CD4-positive, alpha-beta T cell (primary cell): ENCODE measurements at regions not wholly inside any gene's neighbourhood (a gene's known extent, or its start where the extent isn't known, plus 50 kb on each side); places are given as distances from the start of the nearest gene placed in this dataset.

Source experiments
- ATAC-seq: fragments of 200-7000 bp; cut with Tn5 transposase; one replicate; pipeline ENCODE4 v1.10.0; 2022; ENCODE audit warnings: mild to moderate bottlenecking; ENCODE audit not compliant: poor library complexity
- CTCF ChIA-PET: fragments of 350-600 bp; sonication (Branson Sonifier 250); formaldehyde crosslinking; loops from one replicate; lab custom pipeline; 2021; ENCODE audit warnings: antibody characterized with exemption, inconsistent platforms; lab: Charles Lee
- POLR2A ChIA-PET: fragments of 350-600 bp; sonication (Branson Sonifier 250); formaldehyde crosslinking; loops from one replicate; lab custom pipeline; 2021; ENCODE audit warnings: antibody characterized with exemption, inconsistent platforms; lab: Charles Lee
- DNase-seq, 14 experiments: peaks; one replicate each; pipeline ENCODE4 v3.0.0-alpha.2; 2013 to 2020; ENCODE audit warnings: mixed read lengths in 2 of 14
- H3K27ac ChIP-seq, 2 donors: one replicate each; pipeline versions ENCODE4 v1.5.1 to v1.7.0; 2013; ENCODE audit warnings: low read length in 2 of 2, low read depth in 1 of 2, mild to moderate bottlenecking in 1 of 2
- H3K27me3 ChIP-seq, 2 experiments: 1 replicate in 1 of 2; 2 replicates in 1 of 2; pipeline versions ENCODE4 v1.6.1 to v1.7.0; 2013; ENCODE audit warnings: low read length in 2 of 2, control low read depth in 1 of 2, mild to moderate bottlenecking in 1 of 2, moderate library complexity in 1 of 2; ENCODE audit not compliant: insufficient read depth in 2 of 2, control insufficient read depth in 1 of 2
- H3K36me3 ChIP-seq: one replicate; pipeline ENCODE4 v1.6.1; 2013; ENCODE audit warnings: low read length, control low read depth; ENCODE audit not compliant: insufficient read depth
- H3K4me1 ChIP-seq: one replicate; pipeline ENCODE4 v1.6.1; 2013; ENCODE audit warnings: low read length, control low read depth; ENCODE audit not compliant: insufficient read depth
- H3K4me3 ChIP-seq: one replicate; pipeline ENCODE4 v1.5.1; 2013; ENCODE audit warnings: mild to moderate bottlenecking, low read length, moderate library complexity
- H3K9me3 ChIP-seq, 2 experiments: 1 replicate in 1 of 2; 2 replicates in 1 of 2; pipeline versions ENCODE4 v1.6.1 to v1.7.0; 2013; ENCODE audit warnings: low read length in 2 of 2, mild to moderate bottlenecking in 2 of 2, control low read depth in 1 of 2, moderate library complexity in 1 of 2; ENCODE audit not compliant: control insufficient read depth in 1 of 2, insufficient read depth in 1 of 2
- H3K27ac Mint-ChIP-seq: one replicate; pipeline ENCODE4 v1.8.0; 2020; ENCODE audit warnings: mixed read lengths
- H3K27me3 Mint-ChIP-seq: one replicate; pipeline ENCODE4 v1.8.0; 2021; ENCODE audit warnings: mixed read lengths
- H3K36me3 Mint-ChIP-seq: one replicate; pipeline ENCODE4 v1.8.0; 2021; ENCODE audit warnings: low read depth, mixed read lengths
- H3K4me1 Mint-ChIP-seq: one replicate; pipeline ENCODE4 v1.8.0; 2021; ENCODE audit warnings: low read depth, mixed read lengths
- H3K4me3 Mint-ChIP-seq: one replicate; pipeline ENCODE4 v1.8.0; 2020; ENCODE audit warnings: mild to moderate bottlenecking, mixed read lengths
- H3K9me3 Mint-ChIP-seq: one replicate; pipeline ENCODE4 v1.8.0; 2020; ENCODE audit warnings: mixed read lengths
- CTCF ChIP-seq: fragments of 200-600 bp; IDR thresholded peaks from one replicate; pipeline ENCODE4 v1.8.0; 2022; ENCODE audit warnings: antibody characterized with exemption, mild to moderate bottlenecking
- intact Hi-C, 2 experiments: fragments of 100-400 bp; cut with DNase I in 1 of 2; cut with micrococcal nuclease in 1 of 2; formaldehyde crosslinking; loops; one replicate each; pipeline versions ENCODE4 v1.15.1 to v1.9.0; 2023 to 2025; cut with DNase I, micrococcal nuclease

GRCh38 chrX:13266641-13267345 lies 53.1 kb downstream of the ATXN3L start:
- H3K4me1 ChIP-seq, result no peaks in the 10 kb centered on the region
- no peaks in the 10 kb centered on the region for H3K36me3 Mint-ChIP-seq
- CTCF ChIA-PET, result no interaction called here
- H3K27ac ChIP-seq, result no peak overlapping the region
- POLR2A ChIA-PET, result no interaction called here
- H3K4me3 ChIP-seq, result no peak overlapping the region
- H3K4me1 Mint-ChIP-seq, result no peaks in the 10 kb centered on the region
- no peaks in the 10 kb centered on the region for H3K9me3 ChIP-seq
- ATAC-seq (no peak), DNase-seq (no peak)
- H3K27ac Mint-ChIP-seq, result no peak overlapping the region
- intact Hi-C loops, result no loop called here
- no peaks in the 10 kb centered on the region for H3K9me3 Mint-ChIP-seq
- H3K27me3 ChIP-seq, result no peaks in the 10 kb centered on the region
- H3K4me3 Mint-ChIP-seq, result no peak overlapping the region
- TF ChIP-seq CTCF, result no peak
- no peaks in the 10 kb centered on the region for H3K36me3 ChIP-seq
- no peaks in the 10 kb centered on the region for H3K27me3 Mint-ChIP-seq

GRCh38 chrX:13265549-13266132 lies 54.2 kb downstream of the ATXN3L start:
- H3K4me1 Mint-ChIP-seq, result no peaks in the 10 kb centered on the region
- CTCF ChIA-PET, result no interaction called here

GRCh38 chrX:13265111-13265510 lies 54.7 kb downstream of the ATXN3L start:
- Mint-ChIP-seq H3K4me3 (no peak overlapping the region), H3K27me3 (no peaks in the 10 kb centered on the region), H3K27ac (no peak overlapping the region), H3K36me3 (no peaks in the 10 kb centered on the region), H3K4me1 (no peaks in the 10 kb centered on the region), H3K9me3 (no peaks in the 10 kb centered on the region)
- ChIA-PET CTCF (interaction anchor here (0.9 kb wide), 1 partner anchor 10 kb away, joined by 3 read pairs; no protein-coding TSS in a partner anchor), POLR2A (interaction anchor here (0.5 kb wide), 1 partner anchor 58 kb away, joined by 3 read pairs; no protein-coding TSS in a partner anchor)
- no peak for DNase-seq
- no peaks in the 10 kb centered on the region for H3K36me3 ChIP-seq
- intact Hi-C loops, result no loop called here
- H3K9me3 ChIP-seq, result no peaks in the 10 kb centered on the region
- no peak overlapping the region for H3K27ac ChIP-seq
- ATAC-seq, result no peak
- no peak for TF ChIP-seq CTCF
- H3K4me3 ChIP-seq, result no peak overlapping the region
- H3K4me1 ChIP-seq, result no peaks in the 10 kb centered on the region
- H3K27me3 ChIP-seq, result no peaks in the 10 kb centered on the region

More at GRCh38 chrX:13265549-13266132, 54.2 kb downstream of the ATXN3L start:
- Histone ChIP-seq H3K4me3 (no peak overlapping the region), H3K27ac (no peak overlapping the region), H3K4me1 (no peaks in the 10 kb centered on the region), H3K9me3 (no peaks in the 10 kb centered on the region), H3K27me3 (no peaks in the 10 kb centered on the region), H3K36me3 (no peaks in the 10 kb centered on the region)
- TF ChIP-seq CTCF, result no peak
- no peaks in the 10 kb centered on the region for H3K36me3 Mint-ChIP-seq
- H3K9me3 Mint-ChIP-seq, result no peaks in the 10 kb centered on the region
- POLR2A ChIA-PET, result interaction anchor here (0.5 kb wide), 1 partner anchor 59 kb away, joined by 3 read pairs; no protein-coding TSS in a partner anchor
- no peak for ATAC-seq
- H3K27ac Mint-ChIP-seq, result no peak overlapping the region
- DNase-seq, result no peak
- H3K4me3 Mint-ChIP-seq, result no peak overlapping the region
- no peaks in the 10 kb centered on the region for H3K27me3 Mint-ChIP-seq
- intact Hi-C loops, result no loop called here
